ENCODE measurements at regions not wholly inside any gene's neighbourhood (a gene's known extent, or its start where the extent isn't known, plus 50 kb on each side); places are given as distances from the start of the nearest gene placed in this dataset.

DNA sequence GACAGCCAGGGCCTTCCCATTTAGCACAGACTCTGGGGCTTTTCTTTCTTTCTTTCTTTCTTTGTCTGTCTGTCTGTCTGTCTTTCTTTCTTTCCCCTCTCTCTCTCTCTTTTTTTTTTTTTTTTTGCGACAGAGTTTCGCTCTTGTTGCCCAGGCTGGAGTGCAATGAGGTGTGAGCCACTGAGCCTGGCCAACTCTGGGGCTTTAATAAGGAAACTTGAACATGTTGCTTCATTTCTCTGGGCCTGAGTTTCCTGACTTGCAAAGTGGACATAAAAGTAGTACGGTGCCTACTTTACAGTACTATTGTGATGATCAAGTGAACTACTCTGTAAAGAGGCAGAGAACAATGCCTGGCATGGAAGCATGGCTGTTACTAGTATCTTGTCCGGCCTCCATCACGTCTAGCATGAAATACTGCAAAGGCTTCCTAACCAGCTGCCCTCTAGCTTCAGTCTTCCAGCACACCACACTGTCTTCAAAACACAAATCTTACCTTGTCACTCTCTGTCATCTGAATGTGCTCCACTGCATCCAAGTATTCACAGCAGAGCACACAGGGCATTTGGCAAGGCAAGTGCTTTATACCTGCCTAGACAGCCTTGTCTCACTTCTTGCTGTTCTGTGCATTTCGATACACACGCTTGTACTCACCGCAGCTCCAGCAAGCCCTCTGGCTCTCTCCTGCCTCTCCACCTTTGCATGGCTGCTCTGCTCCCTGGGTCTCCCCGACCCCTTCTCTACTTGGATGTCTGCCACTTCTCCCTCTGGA is 96.7 kb downstream of the IRF2BPL start:
- TF ChIP-seq POLR2A (IDR thresholded peaks at IDR 0.05), result no peak
- TF ChIP-seq, protein P1, sequence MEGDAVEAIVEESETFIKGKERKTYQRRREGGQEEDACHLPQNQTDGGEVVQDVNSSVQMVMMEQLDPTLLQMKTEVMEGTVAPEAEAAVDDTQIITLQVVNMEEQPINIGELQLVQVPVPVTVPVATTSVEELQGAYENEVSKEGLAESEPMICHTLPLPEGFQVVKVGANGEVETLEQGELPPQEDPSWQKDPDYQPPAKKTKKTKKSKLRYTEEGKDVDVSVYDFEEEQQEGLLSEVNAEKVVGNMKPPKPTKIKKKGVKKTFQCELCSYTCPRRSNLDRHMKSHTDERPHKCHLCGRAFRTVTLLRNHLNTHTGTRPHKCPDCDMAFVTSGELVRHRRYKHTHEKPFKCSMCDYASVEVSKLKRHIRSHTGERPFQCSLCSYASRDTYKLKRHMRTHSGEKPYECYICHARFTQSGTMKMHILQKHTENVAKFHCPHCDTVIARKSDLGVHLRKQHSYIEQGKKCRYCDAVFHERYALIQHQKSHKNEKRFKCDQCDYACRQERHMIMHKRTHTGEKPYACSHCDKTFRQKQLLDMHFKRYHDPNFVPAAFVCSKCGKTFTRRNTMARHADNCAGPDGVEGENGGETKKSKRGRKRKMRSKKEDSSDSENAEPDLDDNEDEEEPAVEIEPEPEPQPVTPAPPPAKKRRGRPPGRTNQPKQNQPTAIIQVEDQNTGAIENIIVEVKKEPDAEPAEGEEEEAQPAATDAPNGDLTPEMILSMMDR (IDR thresholded peaks at IDR 0.05), result no peak
- no peak for TF ChIP-seq EP300 (IDR thresholded peaks at IDR 0.05; ENCODE audit: low read depth)

Data from transverse colon (tissue), 3 donors.